ENCODE measurements at regions not wholly inside any gene's neighbourhood (a gene's known extent, or its start where the extent isn't known, plus 50 kb on each side); places are given as distances from the start of the nearest gene placed in this dataset.

DNA sequence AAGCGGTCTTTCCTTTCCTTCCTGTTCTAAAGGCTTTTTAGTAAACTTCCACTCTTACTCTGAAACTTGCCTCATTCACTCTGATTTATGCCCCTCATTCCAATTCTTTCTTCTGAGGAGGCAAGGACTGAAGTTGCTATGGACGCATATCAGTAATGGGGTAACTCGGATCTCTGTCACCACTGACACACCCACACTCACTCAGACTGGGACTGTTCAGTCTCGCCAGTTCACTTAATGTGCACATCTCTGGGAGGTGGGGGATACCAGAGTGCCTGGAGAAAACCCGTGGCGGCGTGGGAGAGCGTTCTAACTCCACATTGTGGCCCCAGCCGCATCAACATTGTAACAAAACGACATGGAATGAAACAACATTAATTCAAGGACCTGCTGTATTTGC lies 1139.3 kb upstream of the CELF2 start:
- no peaks in the 10 kb centered on the region for H3K36me3 ChIP-seq (ENCODE audit: control insufficient read depth in 2 of 2, extremely low read depth in 1 of 2, insufficient read depth in 2 of 2, low read length in 2 of 2)
- TF ChIP-seq CTCF (optimal IDR thresholded peaks at IDR 0.05 in 1 of 3, IDR thresholded peaks at IDR 0.05 in 1 of 3, conservative IDR thresholded peaks at IDR 0.05 in 1 of 3; ENCODE audit: extremely low read depth in 1 of 3, insufficient read depth in 2 of 3, low read length in 3 of 3), result no peak
- H2AFZ ChIP-seq (ENCODE audit: control insufficient read depth, low read length), result no peak overlapping the region
- dilution Hi-C loops (cut with MboI; ENCODE audit: extremely low pct_ligation_motif_present, low sequenced_read_pairs), result no loop called here
- no peaks in the 10 kb centered on the region for H3K79me2 ChIP-seq (ENCODE audit: control insufficient read depth, insufficient read depth, low read length)
- peaks cover 3% of the 10 kb centered on the region for H3K9me3 ChIP-seq (ENCODE audit: control insufficient read depth, low read depth, low read length)
- no peak for DNase-seq (ENCODE audit: low read depth, low spot score)
- no peaks in the 10 kb centered on the region for H3K9me1 ChIP-seq (ENCODE audit: control insufficient read depth, extremely low read depth, insufficient read depth, low read length)
- no peak overlapping the region for H3K4me3 ChIP-seq (ENCODE audit: control insufficient read depth in 2 of 3, extremely low read depth in 1 of 3, insufficient read depth in 2 of 3, low read depth in 1 of 3, low read length in 3 of 3)
- H4K20me1 ChIP-seq (ENCODE audit: control insufficient read depth, extremely low read depth, insufficient read depth, low read length), result no peaks in the 10 kb centered on the region
- no peaks in the 10 kb centered on the region for H3K27me3 ChIP-seq (ENCODE audit: control insufficient read depth, extremely low read depth, insufficient read depth, low read length)
- H3K4me1 ChIP-seq (ENCODE audit: control insufficient read depth, extremely low read depth, insufficient read depth, low read length), result no peaks in the 10 kb centered on the region
- no peak for FAIRE-seq
- H3K4me2 ChIP-seq (ENCODE audit: control insufficient read depth, extremely low read depth, insufficient read depth, low read depth, low read length), result no peak overlapping the region
- H3K9ac ChIP-seq (ENCODE audit: control insufficient read depth, extremely low read depth, insufficient read depth, low read length), result no peak overlapping the region
- no peak overlapping the region for H3K27ac ChIP-seq (ENCODE audit: control insufficient read depth, insufficient read depth, low read length)

DNA sequence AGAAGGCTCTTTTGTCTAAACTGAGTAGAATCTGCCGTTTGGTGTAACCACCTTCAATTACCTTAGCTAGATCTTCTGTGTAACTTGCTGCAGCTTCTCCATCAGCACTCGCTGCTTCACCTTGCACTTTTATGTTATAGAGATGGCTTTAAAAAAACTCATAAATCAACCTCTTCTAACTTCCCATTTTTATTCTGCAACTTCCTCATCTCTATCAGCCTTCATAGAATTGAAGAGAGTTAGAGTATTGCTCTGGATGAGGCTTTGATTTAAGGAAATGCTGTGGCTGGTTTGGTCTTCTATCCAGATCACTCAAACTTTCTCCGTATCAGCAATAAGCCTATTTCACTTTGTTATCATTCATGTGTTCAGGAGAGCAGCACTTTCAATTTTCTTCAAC lies 1131.9 kb upstream of the CELF2 start:
- Histone ChIP-seq H3K4me2 (ENCODE audit: control insufficient read depth, extremely low read depth, insufficient read depth, low read depth, low read length) (no peak overlapping the region), H3K9ac (ENCODE audit: control insufficient read depth, extremely low read depth, insufficient read depth, low read length) (no peak overlapping the region), H3K4me1 (ENCODE audit: control insufficient read depth, extremely low read depth, insufficient read depth, low read length) (no peaks in the 10 kb centered on the region), H3K9me3 (ENCODE audit: control insufficient read depth, low read depth, low read length) (no peaks in the 10 kb centered on the region), H3K79me2 (ENCODE audit: control insufficient read depth, insufficient read depth, low read length) (no peaks in the 10 kb centered on the region), H3K27ac (ENCODE audit: control insufficient read depth, insufficient read depth, low read length) (no peak overlapping the region), H3K27me3 (ENCODE audit: control insufficient read depth, extremely low read depth, insufficient read depth, low read length) (no peaks in the 10 kb centered on the region), H3K36me3 (ENCODE audit: control insufficient read depth in 2 of 2, extremely low read depth in 1 of 2, insufficient read depth in 2 of 2, low read length in 2 of 2) (no peaks in the 10 kb centered on the region), H2AFZ (ENCODE audit: control insufficient read depth, low read length) (no peak overlapping the region), H3K9me1 (ENCODE audit: control insufficient read depth, extremely low read depth, insufficient read depth, low read length) (no peaks in the 10 kb centered on the region), H3K4me3 (ENCODE audit: control insufficient read depth in 2 of 3, extremely low read depth in 1 of 3, insufficient read depth in 2 of 3, low read depth in 1 of 3, low read length in 3 of 3) (no peak overlapping the region), H4K20me1 (ENCODE audit: control insufficient read depth, extremely low read depth, insufficient read depth, low read length) (no peaks in the 10 kb centered on the region)
- DNase-seq (ENCODE audit: low read depth, low spot score) (no peak), FAIRE-seq (no peak)
- dilution Hi-C loops (cut with MboI; ENCODE audit: extremely low pct_ligation_motif_present, low sequenced_read_pairs), result no loop called here
- no peak for TF ChIP-seq EZH2 (IDR thresholded peaks at IDR 0.05; ENCODE audit: low read length)
- TF ChIP-seq CTCF (optimal IDR thresholded peaks at IDR 0.05 in 1 of 3, IDR thresholded peaks at IDR 0.05 in 1 of 3, conservative IDR thresholded peaks at IDR 0.05 in 1 of 3; ENCODE audit: extremely low read depth in 1 of 3, insufficient read depth in 2 of 3, low read length in 3 of 3), result no peak
